ENCODE measurements at regions not wholly inside any gene's neighbourhood (a gene's known extent, or its start where the extent isn't known, plus 50 kb on each side); places are given as distances from the start of the nearest gene placed in this dataset.
"Not testable (repeated sequence)": the region's sequence is repeated elsewhere in the genome, so short reads cannot be mapped to it uniquely, and the experiment has no call there.

DNA sequence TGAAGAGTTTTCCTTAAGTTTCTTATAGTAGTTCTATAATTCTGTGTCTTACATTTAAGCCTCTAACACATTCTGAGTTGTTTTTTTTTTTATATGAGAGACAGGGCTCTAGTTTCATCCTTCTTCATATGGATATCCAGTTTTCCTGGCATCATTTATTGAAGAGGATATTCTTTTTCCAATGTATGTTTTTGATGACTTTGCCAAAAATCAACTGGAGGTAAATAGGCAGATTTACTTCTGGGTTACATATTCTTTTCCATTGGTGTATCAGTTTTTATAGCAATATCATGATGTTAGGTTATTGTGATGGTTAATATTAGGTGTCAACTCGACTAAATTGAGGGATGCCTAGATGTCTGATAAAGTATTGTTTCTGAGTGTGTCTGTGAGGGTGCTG is 650.7 kb upstream of the GRID2 start:
- no peak for DNase-seq

DNA sequence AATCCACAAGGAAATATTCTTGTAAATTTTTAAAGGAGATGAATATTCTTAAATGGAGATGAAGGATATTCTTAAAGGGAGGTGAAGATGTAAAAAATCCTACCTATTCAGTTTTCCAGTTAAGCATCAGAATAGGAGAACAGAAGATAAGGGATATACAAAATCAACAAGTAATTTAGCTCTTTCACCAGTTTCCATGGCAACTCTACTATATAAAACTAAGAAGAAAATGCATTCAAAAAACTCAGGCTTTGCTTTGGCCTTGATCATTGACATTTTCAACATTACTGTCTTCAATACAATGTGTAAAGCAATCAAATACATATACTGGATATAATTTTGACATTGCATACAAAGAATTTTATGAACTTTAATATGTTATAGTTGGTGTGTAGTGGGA is 622.7 kb upstream of the GRID2 start:
- no peak for DNase-seq

DNA sequence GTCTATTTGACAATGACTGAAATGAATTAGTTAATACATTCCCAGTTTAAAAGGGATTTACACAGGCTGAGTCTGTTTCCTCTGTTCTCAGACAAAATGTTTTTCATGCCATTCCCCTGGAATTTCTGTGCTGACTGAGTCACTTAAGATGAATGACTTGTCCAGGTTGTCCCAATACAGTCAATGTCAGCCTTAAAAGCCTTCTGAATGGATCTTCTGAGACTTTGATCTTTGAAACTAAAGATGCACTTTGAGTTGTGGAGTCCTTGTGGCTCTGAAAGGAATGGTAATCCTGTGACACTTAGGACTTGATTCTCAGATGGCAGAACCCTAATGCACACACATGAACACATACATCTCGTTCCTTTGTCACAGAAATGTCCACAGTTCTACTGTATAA is 622.2 kb upstream of the GRID2 start:
- no peak for DNase-seq

DNA sequence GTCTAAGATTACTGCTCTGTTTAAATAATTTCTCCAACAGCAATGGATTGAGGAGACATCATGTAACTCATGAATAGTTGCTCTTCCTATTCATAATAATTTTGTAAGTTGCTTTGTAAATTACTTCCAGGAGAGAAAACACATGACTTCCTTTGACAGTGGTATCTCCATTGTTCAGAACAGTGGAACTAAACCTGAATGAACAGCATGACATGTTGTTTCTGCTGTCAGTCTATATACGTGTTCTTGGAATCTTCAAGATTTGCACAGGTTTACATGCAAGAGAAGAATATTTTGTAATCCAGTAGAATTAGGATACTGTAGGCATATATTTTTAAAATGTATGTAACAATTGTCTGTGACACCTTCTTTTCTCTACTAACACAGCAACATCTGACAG is 618.8 kb upstream of the GRID2 start:
- DNase-seq: no peak

DNA sequence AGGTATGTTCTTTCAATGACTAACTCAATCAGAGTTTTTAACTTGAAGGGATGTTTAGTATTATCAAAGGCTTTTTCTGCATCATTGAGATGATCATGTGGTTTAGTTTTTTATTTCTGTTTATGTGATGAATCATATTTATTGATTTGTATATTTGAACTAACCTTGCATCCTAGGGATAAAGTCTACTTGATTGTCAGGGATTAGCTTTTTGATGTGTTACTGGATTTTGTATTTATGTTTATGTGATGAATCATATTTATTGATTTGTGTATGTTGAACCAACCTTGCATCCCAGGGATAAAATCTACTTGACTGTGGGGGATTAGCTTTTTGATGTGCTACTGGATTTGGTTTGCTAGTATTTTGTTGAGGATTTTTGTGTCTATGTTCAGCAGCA is 615.4 kb upstream of the GRID2 start:
- DNase-seq: no peak

DNA sequence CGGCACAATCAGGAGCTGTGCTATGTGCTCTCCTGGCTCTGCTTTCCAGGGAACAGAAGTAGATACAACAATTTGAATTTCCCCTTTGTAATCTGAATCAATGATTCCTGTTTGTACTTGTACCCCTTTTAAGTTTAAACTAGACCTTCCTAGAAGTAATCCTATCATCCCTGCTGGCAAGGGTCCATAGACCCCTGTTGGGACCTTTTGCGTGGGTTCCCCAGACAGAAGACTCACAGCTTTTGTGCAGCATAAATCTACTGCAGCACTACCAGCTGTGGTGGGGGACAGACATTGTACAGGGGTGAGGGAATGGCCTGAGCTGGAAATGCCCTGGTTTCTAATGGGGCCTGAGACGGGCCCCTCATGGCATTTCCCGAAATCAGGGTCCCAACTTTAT is 604.1 kb upstream of the GRID2 start:
- DNase-seq: not testable (repeated sequence)

DNA sequence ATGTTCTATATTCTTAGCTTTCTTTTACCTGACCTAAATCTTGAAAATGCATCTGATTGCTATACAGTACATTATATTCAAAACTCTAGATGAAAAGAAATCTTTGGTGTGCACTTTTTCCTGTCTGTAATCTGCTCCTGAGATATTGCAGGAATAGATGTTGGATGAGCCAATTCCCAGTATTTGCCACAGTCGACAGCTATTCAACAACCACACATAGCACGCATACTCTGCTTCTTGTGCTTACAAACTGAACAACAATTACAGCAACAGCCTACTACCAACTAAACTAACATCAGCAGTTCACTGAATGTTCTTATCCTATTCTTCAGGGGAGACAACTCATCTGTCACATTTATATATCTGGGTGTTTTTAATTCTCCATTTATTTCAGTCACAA is 573.9 kb upstream of the GRID2 start:
- no peak for DNase-seq

DNA sequence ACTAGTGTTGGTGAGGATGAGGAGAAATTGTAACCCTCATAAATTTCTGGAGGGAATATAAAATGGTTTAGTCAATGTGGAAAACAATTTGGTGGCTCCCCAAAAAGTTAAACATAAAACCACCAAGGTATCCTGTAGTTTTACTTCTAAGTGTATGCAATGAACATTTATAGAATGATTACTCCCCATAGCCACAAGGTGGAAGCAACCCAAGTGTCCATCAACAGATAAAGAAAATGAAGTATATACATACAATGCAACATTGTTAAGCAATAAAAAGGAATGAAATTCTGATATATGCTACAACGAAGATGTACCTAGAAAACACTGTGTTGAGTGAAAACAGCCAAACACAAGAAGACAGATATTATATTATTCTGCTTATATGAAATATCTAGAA is 569.1 kb upstream of the GRID2 start:
- DNase-seq: no peak

DNA sequence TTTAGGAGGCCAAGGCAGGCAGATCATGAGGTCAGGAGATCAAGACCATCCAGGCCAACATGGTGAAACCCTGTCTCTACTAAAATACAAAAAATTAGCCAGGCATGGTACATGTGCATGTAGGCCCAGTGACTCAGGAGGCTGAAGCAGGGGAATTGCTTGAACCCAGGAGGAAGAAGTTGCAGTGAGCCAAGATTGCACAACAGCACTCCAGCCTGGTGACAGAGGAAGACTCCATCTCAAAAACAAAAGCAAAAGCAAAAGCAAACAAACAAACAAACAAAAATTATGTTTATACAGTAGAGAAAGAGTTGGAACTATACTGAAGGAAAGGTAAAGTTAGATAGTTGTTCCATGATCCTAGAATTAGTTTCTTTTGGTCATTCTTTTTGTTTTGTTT is 564.9 kb upstream of the GRID2 start:
- not testable (repeated sequence) for DNase-seq

DNA sequence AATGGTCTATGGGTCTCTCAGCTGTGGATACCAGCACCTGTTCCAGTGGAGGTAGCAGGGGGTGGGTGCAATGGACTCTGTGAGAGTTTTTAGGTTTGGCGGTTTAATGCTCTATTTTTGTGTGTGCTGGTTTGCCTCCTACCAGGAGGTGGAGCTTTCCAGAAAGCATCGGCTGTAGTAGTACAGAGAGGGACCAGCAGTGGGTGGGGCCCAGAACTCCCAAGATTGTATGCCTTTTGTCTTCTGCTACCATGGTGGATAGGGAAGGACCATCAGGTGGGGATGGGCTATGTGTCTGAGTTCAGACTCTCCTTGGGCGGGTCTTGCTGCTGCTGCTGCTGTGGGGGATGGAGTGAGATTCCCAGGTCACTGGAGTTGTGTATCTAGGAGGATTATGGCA is 557.2 kb upstream of the GRID2 start:
- no peak for DNase-seq

DNA sequence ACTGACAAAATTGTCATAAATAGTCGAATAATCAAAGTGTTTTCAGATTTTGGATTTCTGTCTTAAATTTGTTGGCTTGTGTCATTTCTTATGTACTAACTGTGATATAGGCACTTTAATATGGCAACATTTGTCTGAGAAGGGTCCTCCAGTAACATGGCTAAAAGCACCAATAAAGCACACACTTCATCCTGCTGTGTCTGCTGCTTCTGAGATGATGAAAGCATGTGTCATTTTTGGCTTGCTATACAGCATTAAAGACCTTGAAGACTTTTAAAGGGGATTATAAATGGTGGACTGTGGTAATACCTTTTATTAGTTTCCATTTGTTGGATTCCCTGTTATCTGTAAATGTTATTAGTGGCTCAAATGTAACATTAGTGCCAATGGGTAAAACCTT is 551.8 kb upstream of the GRID2 start:
- DNase-seq: no peak

DNA sequence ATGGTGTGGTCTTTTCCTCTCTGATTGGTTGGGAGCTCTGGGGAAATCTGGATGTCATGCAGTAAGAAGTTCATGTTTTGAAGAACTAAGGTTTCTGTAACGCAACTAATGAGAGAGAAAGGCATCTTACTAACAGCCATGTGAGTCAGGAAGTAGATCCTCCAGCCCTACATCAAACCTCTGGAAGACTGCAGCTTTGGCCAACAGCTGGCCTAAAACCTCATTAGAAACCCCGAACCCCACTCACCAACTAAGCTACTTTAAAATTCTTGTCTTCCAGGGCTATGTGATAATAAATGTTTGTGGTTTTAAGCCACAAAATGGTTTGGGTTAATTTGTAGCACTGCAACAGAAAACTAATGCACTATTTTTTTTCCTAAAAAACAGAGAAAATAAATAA is 549.0 kb upstream of the GRID2 start:
- DNase-seq: no peak

DNA sequence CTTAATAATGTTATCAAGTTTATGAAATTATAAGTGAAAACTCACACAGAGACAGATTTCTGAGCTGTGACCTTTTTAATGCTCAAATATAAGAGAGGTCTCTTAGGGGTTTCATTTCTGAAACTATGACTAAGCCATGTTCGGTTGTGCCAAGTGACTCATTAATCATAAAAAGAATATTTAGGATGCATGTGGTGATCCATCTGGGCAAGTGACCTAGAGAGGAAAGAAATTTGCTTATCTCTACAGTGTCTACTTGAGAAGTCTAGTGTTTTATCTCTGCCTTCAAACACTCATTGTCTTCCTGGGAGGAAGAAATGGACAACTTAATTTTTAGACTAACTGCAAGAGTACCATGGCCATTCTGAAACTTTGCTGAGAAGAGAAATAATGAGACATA is 545.3 kb upstream of the GRID2 start:
- no peak for DNase-seq

DNA sequence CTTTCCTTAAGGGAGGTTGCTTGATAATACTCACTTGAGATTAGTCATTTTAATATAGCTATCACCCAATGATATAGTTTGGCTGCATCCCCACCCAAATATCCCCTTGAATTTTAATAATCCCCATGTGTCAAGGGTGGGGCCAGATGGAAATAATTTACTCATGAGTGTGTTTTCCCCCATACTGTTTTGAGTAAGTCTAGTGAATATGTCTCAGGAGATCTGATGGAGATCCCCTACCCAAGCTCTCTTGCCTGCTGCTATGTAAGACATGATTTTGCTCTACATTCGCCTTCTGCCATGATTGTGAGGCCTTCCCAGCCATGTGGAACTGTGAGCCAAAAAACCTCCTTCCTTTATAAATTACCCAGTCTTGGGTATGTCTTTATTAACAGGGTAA is 539.7 kb upstream of the GRID2 start:
- DNase-seq: no peak

DNA sequence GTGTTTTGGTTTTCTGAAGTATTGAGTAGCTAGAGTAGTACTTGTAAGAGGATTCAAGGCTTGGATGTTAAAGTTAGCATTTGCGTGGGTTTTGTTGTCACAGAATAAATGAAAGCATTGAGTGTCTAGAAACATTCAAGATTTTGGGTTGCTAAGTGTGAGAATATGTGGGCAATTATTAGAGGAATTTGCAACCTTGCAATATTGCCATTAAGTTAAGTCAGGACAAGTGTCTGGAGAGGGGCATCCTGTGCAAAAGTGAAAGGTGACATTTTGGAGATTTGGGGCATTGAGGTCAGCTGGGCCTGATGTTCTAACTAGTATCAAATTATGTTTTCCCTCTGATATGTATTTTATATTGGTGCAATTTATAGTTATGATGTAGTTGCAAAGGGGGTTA is 533.9 kb upstream of the GRID2 start:
- no peak for DNase-seq

DNA sequence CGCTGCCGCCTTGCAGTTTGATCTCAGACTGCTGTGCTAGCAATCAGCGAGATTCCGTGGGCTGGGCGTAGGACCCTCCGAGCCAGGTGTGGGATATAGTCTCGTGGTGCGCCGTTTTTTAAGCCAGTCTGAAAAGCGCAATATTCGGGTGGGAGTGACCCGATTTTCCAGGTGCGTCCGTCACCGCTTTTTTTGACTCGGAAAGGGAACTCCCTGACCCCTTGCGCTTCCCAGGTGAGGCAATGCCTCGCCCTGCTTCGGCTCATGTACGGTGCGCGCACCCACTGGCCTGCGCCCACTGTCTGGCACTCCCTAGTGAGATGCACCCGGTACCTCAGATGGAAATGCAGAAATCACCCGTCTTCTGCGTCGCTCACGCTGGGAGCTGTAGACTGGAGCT is 512.1 kb upstream of the GRID2 start:
- not testable (repeated sequence) for DNase-seq

DNA sequence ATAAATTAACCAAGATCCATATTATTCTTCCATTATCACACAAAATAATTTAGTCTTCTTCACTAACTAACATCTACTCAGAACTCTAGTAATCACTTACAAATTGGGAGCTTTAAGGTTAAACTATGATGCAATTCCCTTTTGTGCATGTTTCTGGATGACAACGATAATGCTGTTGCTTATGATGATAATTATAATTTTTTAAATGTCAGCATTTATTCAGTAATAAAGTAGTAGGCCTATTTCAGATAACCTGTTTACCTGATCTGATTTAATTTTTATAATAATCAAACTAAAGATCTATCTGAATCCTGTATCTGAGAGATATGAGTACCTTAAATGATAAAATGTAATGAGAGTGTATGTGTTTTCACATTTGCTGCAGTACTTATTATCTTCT is 507.8 kb upstream of the GRID2 start:
- DNase-seq: no peak

DNA sequence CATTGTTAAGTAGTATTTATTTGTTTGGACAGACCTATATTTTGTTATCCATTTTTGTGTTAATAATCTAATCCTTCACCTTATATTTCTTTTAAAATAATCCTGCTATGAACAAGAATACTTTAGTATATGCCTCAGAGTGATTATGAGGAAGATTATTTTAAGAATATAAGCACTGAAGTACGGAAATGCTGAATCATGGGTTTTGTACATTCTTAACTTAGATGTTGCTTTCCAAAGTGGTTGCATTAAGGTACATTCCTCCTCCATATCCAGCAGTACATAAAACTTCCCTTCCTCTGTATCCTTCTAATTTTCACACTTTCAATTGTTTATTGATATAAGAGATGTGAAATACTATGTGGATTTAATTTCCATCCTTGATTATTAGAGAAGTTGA is 491.4 kb upstream of the GRID2 start:
- DNase-seq: no peak

DNA sequence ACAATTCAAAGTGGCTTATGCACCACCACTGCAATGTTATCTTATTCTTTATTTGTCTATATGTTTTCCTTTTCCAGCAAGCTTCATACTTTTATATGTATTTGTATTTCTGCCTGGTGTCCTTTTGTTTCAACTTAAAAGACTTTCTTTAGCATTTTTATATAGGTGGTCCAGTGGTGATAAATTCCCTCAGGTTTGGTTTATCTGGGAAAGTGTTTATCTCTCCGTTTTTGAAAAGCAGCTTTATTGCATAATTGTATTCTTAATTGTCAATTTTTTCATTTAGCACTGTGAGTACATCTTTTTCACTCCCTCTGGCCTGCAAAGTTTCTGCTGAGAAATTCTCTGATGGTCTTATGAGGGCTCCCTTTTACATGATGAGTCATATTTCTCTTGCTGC is 479.0 kb upstream of the GRID2 start:
- no peak for DNase-seq

DNA sequence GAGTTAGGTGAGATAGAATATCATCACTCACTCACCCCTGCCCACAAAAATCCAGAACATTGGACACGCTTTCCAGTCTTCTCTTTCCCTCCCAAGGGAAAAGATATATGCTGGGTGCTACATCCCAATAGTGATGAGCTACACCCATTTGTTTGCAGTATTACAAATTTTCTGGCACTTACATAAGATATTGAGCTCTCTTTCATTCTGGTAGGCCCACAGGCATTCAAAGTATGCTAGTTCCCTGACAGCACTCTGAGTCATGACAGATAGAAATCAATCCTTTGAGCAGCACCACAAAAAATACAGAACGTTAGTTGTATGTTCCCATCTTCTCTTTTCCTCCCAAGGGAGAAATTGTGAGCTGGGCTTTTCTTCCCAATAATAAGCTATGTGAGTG is 477.6 kb upstream of the GRID2 start:
- no peak for DNase-seq

DNA sequence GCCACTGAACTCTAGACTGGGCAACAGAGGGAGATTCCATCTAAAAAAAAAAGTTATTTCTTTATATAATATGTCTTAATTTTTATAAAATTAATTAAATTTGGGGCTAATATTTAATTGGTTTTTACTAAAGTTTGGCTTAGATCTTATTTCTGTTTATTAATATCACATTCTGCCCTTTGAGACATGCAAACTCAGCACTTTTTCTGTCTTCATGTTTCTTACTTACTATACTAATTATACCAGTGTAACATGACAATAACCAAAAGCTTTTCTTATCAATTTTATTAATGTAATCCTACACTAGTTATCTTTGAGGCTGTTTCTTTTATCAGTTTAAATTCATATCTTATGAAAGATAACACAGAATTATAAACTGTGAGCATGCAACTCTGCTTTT is 475.9 kb upstream of the GRID2 start:
- DNase-seq: no peak

DNA sequence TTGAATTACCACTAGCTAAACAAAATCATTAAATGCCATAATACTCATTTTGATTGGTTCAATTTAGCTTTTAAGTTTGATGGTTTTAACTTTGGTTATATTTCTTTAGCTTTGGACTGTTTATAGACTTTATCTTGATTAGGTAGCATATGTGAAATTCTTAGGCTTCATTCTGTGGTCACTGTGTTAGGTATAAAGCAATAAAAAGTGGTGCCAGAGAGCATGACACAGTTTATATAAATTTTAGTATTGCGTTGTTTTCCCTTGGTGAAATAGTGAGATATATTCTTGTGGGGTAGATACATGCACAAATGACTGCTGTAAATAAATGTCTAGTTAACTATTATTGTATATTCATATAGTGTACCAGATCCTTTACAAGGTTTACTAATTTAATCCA is 474.2 kb upstream of the GRID2 start:
- no peak for DNase-seq

DNA sequence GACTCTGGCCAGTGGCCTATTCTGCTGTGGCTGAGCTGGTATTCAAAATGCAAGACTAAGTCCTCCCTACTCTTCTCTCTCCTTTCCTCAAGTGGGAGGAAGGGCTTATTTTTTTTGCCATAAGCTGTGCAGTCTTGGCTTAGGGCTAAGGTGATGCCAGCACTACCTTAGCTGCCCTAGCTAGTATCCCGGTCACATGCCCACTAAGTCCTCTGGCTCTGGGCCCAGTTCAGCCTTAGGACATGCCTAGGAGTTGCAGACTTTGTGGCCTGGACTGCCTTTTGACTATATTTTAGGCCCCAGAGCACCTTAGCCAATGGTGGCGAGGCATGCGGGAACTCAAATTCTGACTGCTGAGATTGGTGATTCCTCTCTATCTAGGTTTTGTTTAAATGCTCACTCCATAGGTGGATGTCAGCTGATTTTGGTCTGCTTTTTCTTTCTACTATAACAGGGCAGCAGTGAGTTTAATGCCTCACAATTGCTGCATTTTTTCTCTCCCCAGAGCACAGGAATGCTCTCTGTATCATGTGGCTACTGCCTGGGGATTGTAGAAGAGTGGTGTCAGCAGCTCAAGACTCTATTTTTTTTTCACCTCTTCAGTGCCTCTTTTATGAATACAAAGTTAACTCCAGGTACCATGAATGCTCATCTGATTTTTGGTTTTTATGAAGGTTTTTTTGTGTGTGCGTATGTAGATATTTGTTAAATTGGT is 472.9 kb upstream of the GRID2 start:
- DNase-seq: no peak

DNA sequence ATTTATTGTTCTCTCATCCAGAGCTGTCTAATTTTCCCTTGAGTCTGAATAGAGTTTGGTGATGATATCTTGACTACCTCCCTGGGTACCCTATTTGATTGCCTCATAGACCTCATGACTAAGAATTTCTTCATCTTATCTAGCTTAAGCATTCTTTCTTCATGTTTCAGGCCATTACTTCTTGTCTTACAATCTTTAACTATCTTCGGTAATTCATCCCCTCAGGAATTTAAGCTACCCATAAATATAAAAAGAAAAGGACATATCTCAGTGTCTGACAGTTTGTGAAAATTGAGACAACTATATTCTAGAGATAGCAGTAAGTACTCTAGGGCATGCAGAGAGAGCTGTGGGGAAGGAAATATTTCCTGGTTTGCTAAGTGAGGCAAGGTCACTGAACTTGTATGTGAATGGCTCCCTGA is 466.1 kb upstream of the GRID2 start:
- DNase-seq: no peak
